ENCODE measurements at regions not wholly inside any gene's neighbourhood (a gene's known extent, or its start where the extent isn't known, plus 50 kb on each side); places are given as distances from the start of the nearest gene placed in this dataset.

DNA sequence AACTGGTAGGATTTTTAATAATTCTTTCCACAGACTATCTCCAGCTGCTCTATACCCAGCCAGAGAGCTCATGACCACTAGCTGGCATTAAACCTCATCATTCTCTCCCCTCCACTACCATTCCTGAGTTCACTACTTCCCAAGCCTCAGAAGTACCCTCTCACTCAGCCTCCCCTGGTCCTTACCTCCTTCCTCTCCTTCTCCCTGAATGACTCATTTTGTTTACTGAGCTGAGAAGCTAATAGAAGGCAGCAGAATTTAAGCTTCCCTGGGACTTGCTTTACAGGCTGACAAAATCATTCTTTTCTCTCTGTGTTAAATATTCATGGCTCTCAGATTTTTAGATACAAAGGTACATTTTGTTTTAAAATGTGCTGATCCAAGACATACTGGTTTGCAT lies 305.4 kb downstream of the TLR4 start:
- peak; percentile 34 for DNase-seq
- Histone ChIP-seq H3K9ac (ENCODE audit: extremely low read depth, insufficient read length, low read length) (no peak overlapping the region), H3K79me1 (ENCODE audit: insufficient read depth, low read depth, low read length, poor library complexity, severe bottlenecking) (no peaks in the 10 kb centered on the region), H3K79me2 (ENCODE audit: insufficient read depth, low read length) (no peaks in the 10 kb centered on the region), H3K27ac (ENCODE audit: insufficient read length, low read depth, low read length) (no peak overlapping the region), H2AK5ac (ENCODE audit: insufficient read length, low read length) (no peak overlapping the region), H3K4me2 (ENCODE audit: insufficient read depth, insufficient read length, low read length) (no peak overlapping the region), H3K23ac (ENCODE audit: insufficient read length, low read depth, low read length) (no peak overlapping the region), H2BK5ac (ENCODE audit: insufficient read length, low read length) (no peak overlapping the region), H3T11ph (ENCODE audit: low read length) (no peak overlapping the region), H3K23me2 (ENCODE audit: insufficient read length, low read depth, low read length, poor library complexity, severe bottlenecking) (no peaks in the 10 kb centered on the region), H3K9me3 (ENCODE audit: control insufficient read depth, low read depth, low read length) (no peaks in the 10 kb centered on the region), H2BK12ac (ENCODE audit: insufficient read length, low read depth, low read length) (no peak overlapping the region), H3K27me3 (ENCODE audit: insufficient read depth, low read length) (no peaks in the 10 kb centered on the region), H4K20me1 (ENCODE audit: control insufficient read depth, insufficient read depth, insufficient read length) (no peaks in the 10 kb centered on the region), H3K4me1 (ENCODE audit: insufficient read depth, low read length) (no peaks in the 10 kb centered on the region; the same call in none of the 2 replicates), H4K5ac (ENCODE audit: insufficient read length, low read depth, low read length) (no peak overlapping the region), H2BK120ac (ENCODE audit: low read depth, low read length, poor library complexity, severe bottlenecking) (no peak overlapping the region), H2BK15ac (ENCODE audit: low read depth, low read length) (no peak overlapping the region), H3K4ac (ENCODE audit: low read depth, low read length) (no peak overlapping the region), H3K56ac (ENCODE audit: insufficient read length, low read depth, low read length) (no peak overlapping the region), H4K8ac (replicated peaks; ENCODE audit: insufficient read length, low read depth, low read length) (no peak overlapping the region), H3K18ac (ENCODE audit: insufficient read length, low read depth, low read length) (no peak overlapping the region), H2AFZ (ENCODE audit: low read length) (no peak overlapping the region), H2BK20ac (ENCODE audit: low read depth, low read length, poor library complexity, severe bottlenecking) (no peak overlapping the region), H3K14ac (ENCODE audit: insufficient read depth, low read length) (no peak overlapping the region), H4K91ac (ENCODE audit: insufficient read length, low read depth, low read length) (no peak overlapping the region)
- Mint-ChIP-seq H3K4me3 (no peak overlapping the region), H3K4me1 (peaks cover 26 to 28% of the 10 kb centered on the region in 2 experiments), H3K27me3 (ENCODE audit: low read depth) (no peaks in the 10 kb centered on the region), H3K9me3 (no peaks in the 10 kb centered on the region), H3K36me3 (ENCODE audit: insufficient read depth in 1 of 3, low read depth in 3 of 3) (no peaks in the 10 kb centered on the region), H3K27ac (peak overlapping the region in 2 of 3 experiments; percentile 14 to 91; a peak in 4 of 7 replicates)
- TF ChIP-seq, protein P1, sequence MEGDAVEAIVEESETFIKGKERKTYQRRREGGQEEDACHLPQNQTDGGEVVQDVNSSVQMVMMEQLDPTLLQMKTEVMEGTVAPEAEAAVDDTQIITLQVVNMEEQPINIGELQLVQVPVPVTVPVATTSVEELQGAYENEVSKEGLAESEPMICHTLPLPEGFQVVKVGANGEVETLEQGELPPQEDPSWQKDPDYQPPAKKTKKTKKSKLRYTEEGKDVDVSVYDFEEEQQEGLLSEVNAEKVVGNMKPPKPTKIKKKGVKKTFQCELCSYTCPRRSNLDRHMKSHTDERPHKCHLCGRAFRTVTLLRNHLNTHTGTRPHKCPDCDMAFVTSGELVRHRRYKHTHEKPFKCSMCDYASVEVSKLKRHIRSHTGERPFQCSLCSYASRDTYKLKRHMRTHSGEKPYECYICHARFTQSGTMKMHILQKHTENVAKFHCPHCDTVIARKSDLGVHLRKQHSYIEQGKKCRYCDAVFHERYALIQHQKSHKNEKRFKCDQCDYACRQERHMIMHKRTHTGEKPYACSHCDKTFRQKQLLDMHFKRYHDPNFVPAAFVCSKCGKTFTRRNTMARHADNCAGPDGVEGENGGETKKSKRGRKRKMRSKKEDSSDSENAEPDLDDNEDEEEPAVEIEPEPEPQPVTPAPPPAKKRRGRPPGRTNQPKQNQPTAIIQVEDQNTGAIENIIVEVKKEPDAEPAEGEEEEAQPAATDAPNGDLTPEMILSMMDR (conservative IDR thresholded peaks at IDR 0.05): no peak

All from H9 (cell line).